ENCODE measurements at regions not wholly inside any gene's neighbourhood (a gene's known extent, or its start where the extent isn't known, plus 50 kb on each side); places are given as distances from the start of the nearest gene placed in this dataset.

DNA sequence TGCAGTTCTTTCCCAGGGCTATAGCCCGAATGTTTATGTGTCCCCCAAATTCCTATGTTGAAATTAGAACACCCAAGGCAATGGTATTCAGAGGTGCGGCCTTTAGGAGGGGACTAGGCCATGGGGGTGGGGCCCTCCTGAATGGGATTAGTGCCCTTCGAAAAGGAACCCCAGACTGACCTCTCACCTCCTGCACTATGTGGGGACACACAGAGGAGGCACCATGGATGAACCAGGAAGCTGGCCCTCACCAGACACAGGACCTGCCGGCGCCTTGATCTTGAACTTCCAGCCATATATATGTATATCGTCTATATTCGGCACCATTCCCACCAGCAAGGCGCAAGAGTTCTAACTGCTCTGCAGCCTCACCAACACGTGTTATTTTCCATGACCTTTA lies 101.5 kb upstream of the BHLHE23 start:
- Histone ChIP-seq H3K4me1 (ENCODE audit: insufficient read depth, low read length) (no peaks in the 10 kb centered on the region), H3K27ac (ENCODE audit: extremely low read length, insufficient read depth, low read length) (no peak overlapping the region), H3K4me2 (ENCODE audit: low read depth, low read length) (no peak overlapping the region), H3K36me3 (replicated peaks in 1 of 2; ENCODE audit: control insufficient read depth in 1 of 2, insufficient read depth in 2 of 2, low read length in 2 of 2) (no peaks in the 10 kb centered on the region), H2AFZ (ENCODE audit: low read length) (no peak overlapping the region), H3K27me3 (ENCODE audit: control insufficient read depth in 1 of 2, insufficient read depth in 2 of 2, low read length in 2 of 2) (peaks cover 3 to 44% of the 10 kb centered on the region in 2 experiments; a peak in 3 of 5 replicates), H3K79me2 (ENCODE audit: insufficient read depth, low read length) (no peaks in the 10 kb centered on the region), H4K20me1 (ENCODE audit: insufficient read depth, low read length) (0 out of 2 replicates have a peak, but pooled peaks cover 11% of the 10 kb centered on the region), H3K9me3 (ENCODE audit: low read length) (0 out of 2 replicates have a peak, but pooled peaks cover 4% of the 10 kb centered on the region), H3K4me3 (replicated peaks in 1 of 3; ENCODE audit: insufficient read depth in 1 of 3, low read depth in 2 of 3, low read length in 3 of 3) (no peak overlapping the region), H3K9ac (ENCODE audit: insufficient read depth, low read depth, low read length) (no peak overlapping the region)
- no peak for FAIRE-seq
- no TSS peak for BruUV-seq (replicated peaks)
- POLR2A ChIA-PET, result no interaction called here
- TF ChIP-seq RNF2 (conservative IDR thresholded peaks at IDR 0.05; ENCODE audit: low read depth) (no peak), ZNF562 (CRISPR knock-in tag; IDR thresholded peaks at IDR 0.05; ENCODE audit: borderline replicate concordance) (no peak), ZNF619 (CRISPR knock-in tag; IDR thresholded peaks at IDR 0.05) (no peak), CCDC6 (CRISPR knock-in tag; IDR thresholded peaks at IDR 0.05) (no peak), ZNF264 (CRISPR knock-in tag; IDR thresholded peaks at IDR 0.05) (peak; percentile 86)
- no peak for ATAC-seq
- WGBS (ENCODE audit: low lambda C conversion rate), result 46% methylated on average over 9 of the region's 9 CpGs
- in situ Hi-C loops (cut with HindIII; ENCODE audit: extremely low pct_ligation_motif_present, low pct_unique_long_range_greater_than_20kb) (no loop called here), intact Hi-C loops (cut with micrococcal nuclease; ENCODE audit: unreplicated experiment) (no loop called here)
- no peak for DNase-seq (ENCODE audit: low spot score)
- CTCF ChIA-PET (ENCODE audit: low intra/inter-chr PET ratio, low total read pairs), result no interaction called here

DNA sequence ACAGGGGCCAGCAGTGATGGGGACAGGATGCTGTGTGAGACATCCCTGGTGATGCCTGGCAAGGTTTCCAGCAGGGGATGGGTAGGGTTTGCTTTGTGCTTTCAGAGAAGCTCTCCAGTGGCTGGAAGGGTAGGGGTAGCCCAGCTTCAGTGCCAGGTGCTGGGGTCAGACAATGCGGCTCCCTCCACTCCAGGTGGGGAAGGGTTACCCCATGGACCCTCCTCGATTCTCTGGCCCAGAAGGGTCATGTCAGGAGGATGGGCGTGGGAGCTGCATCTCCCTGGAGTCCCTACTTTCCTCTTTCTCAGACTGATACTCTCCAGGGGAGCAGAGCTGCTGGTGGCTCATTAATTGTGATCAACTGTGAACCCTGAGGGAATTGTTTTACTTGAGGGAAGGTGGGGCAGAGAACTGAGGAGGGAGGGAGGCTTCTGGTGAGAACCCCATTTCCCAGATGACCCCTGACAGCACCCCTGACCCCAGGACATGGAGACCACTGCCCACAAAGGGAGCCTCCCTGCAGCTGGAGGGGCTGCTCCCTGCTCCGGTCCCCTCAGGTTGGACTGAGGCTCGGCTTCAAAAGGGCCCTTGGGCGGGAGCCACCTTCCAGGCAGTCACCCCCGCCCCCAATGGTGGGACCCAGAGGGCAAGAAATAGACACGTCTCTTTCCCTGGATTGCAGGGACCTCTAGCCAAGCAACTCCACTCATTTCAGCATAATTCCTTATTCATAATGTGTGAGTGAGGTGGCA lies 100.9 kb upstream of the BHLHE23 start:
- H3K9me3 ChIP-seq (ENCODE audit: low read length), result 0 out of 2 replicates have a peak, but pooled peaks cover 4% of the 10 kb centered on the region
- H2AFZ ChIP-seq (ENCODE audit: low read length), result no peak overlapping the region
- no peak overlapping the region for H3K9ac ChIP-seq (ENCODE audit: insufficient read depth, low read depth, low read length)
- ATAC-seq (no peak), DNase-seq (ENCODE audit: low spot score) (no peak), FAIRE-seq (no peak)
- WGBS (ENCODE audit: low lambda C conversion rate), result 15% methylated on average over 8 of the region's 8 CpGs
- H3K27ac ChIP-seq (ENCODE audit: extremely low read length, insufficient read depth, low read length), result no peak overlapping the region
- no peaks in the 10 kb centered on the region for H3K4me1 ChIP-seq (ENCODE audit: insufficient read depth, low read length)
- H3K36me3 ChIP-seq (replicated peaks in 1 of 2; ENCODE audit: control insufficient read depth in 1 of 2, insufficient read depth in 2 of 2, low read length in 2 of 2), result no peaks in the 10 kb centered on the region
- CTCF ChIA-PET (ENCODE audit: low intra/inter-chr PET ratio, low total read pairs), result no interaction called here
- peaks cover 11% of the 10 kb centered on the region; the same call in 1 of the 2 replicates for H4K20me1 ChIP-seq (ENCODE audit: insufficient read depth, low read length)
- no peaks in the 10 kb centered on the region for H3K79me2 ChIP-seq (ENCODE audit: insufficient read depth, low read length)
- no TSS peak for BruUV-seq (replicated peaks)
- POLR2A ChIA-PET, result no interaction called here
- no peak overlapping the region for H3K4me3 ChIP-seq (replicated peaks in 1 of 3; ENCODE audit: insufficient read depth in 1 of 3, low read depth in 2 of 3, low read length in 3 of 3)
- intact Hi-C loops (cut with micrococcal nuclease; ENCODE audit: unreplicated experiment), result no loop called here
- no peak overlapping the region for H3K4me2 ChIP-seq (ENCODE audit: low read depth, low read length)
- peaks cover 7 to 48% of the 10 kb centered on the region in 2 experiments; a peak in 4 of 5 replicates for H3K27me3 ChIP-seq (ENCODE audit: control insufficient read depth in 1 of 2, insufficient read depth in 2 of 2, low read length in 2 of 2)
- TF ChIP-seq ZNF224 (CRISPR knock-in tag; IDR thresholded peaks at IDR 0.05) (no peak), FOXA3 (CRISPR knock-in tag; IDR thresholded peaks at IDR 0.05) (no peak)
- in situ Hi-C loops (cut with HindIII; ENCODE audit: extremely low pct_ligation_motif_present, low pct_unique_long_range_greater_than_20kb), result no loop called here

Measured in HepG2 (cell line).